GM23338 (cell line): ENCODE measurements at regions not wholly inside any gene's neighbourhood (a gene's known extent, or its start where the extent isn't known, plus 50 kb on each side); places are given as distances from the start of the nearest gene placed in this dataset.

Experiments
- ATAC-seq: fragments of 200-7000 bp; cut with Tn5 transposase; 3 replicates; pipeline ENCODE4 v1.9.1; 2020
- DNase-seq: peaks from one replicate; pipeline ENCODE4 v3.0.0-alpha.2; 2015; ENCODE audit warnings: low spot score
- H2AFZ ChIP-seq: fragments of 200-600 bp; sonication (generic); 2 replicates; pipeline ENCODE4 v1.8.0; 2016; ENCODE audit warnings: antibody characterized with exemption, mild to moderate bottlenecking, moderate library complexity
- H3F3A ChIP-seq: fragments of 200-600 bp; sonication (generic); replicated peaks from 2 replicates; pipeline ENCODE4 v1.8.0; 2017; ENCODE audit warnings: antibody characterized with exemption, mixed run types, low read depth
- H3K27ac ChIP-seq: fragments of 200-600 bp; sonication (generic); 2 replicates; pipeline ENCODE4 v1.6.1; 2016; ENCODE audit warnings: low read depth
- H3K27me3 ChIP-seq: fragments of 200-600 bp; sonication (generic); 2 replicates; pipeline ENCODE4 v1.8.0; 2016; ENCODE audit warnings: mild to moderate bottlenecking, mixed run types, moderate library complexity; ENCODE audit not compliant: insufficient read depth
- H3K36me3 ChIP-seq: fragments of 200-600 bp; sonication (generic); 2 replicates; pipeline ENCODE4 v1.8.0; 2016; ENCODE audit warnings: mild to moderate bottlenecking; ENCODE audit not compliant: insufficient read depth
- H3K4me1 ChIP-seq: fragments of 200-600 bp; sonication (generic); 2 replicates; pipeline ENCODE4 v1.8.0; 2016; ENCODE audit warnings: mild to moderate bottlenecking, moderate library complexity; ENCODE audit not compliant: insufficient read depth
- H3K4me2 ChIP-seq: fragments of 200-600 bp; sonication (generic); 2 replicates; pipeline ENCODE4 v1.7.1; 2017; ENCODE audit warnings: mixed run types
- H3K4me3 ChIP-seq: fragments of 200-600 bp; sonication (generic); 2 replicates; pipeline ENCODE4 v1.6.1; 2016; ENCODE audit warnings: mixed run types
- H3K79me2 ChIP-seq: fragments of 200-600 bp; sonication (generic); replicated peaks from 2 replicates; pipeline ENCODE4 v1.8.0; 2017; ENCODE audit warnings: mild to moderate bottlenecking; ENCODE audit not compliant: insufficient read depth
- H3K9me2 ChIP-seq: fragments of 200-600 bp; sonication (generic); 2 replicates; pipeline ENCODE4 v1.8.0; 2017; ENCODE audit not compliant: insufficient read depth
- H4K20me1 ChIP-seq: fragments of 200-600 bp; sonication (generic); replicated peaks from 2 replicates; pipeline ENCODE4 v1.8.0; 2017; ENCODE audit warnings: mild to moderate bottlenecking; ENCODE audit not compliant: insufficient read depth
- H3K27ac Mint-ChIP-seq: 2 replicates; pipeline ENCODE4 v1.8.0; 2020; ENCODE audit warnings: inconsistent platforms, mild to moderate bottlenecking, moderate library complexity, mixed read lengths
- H3K27me3 Mint-ChIP-seq: 3 replicates; pipeline ENCODE4 v1.8.0; 2022; ENCODE audit warnings: low read depth, mild to moderate bottlenecking, moderate library complexity, mixed read lengths, inconsistent platforms; ENCODE audit not compliant: insufficient read depth, poor library complexity
- H3K36me3 Mint-ChIP-seq: 3 replicates; pipeline ENCODE4 v1.8.0; 2021; ENCODE audit warnings: low read depth, mild to moderate bottlenecking, inconsistent platforms, moderate library complexity, mixed read lengths
- H3K4me1 Mint-ChIP-seq: 3 replicates; pipeline ENCODE4 v1.8.0; 2020; ENCODE audit warnings: mild to moderate bottlenecking, inconsistent platforms, mixed read lengths
- H3K4me3 Mint-ChIP-seq: 3 replicates; pipeline ENCODE4 v1.8.0; 2021; ENCODE audit warnings: moderate library complexity, mild to moderate bottlenecking, inconsistent platforms, mixed read lengths
- H3K9me3 Mint-ChIP-seq: 3 replicates; pipeline ENCODE4 v1.8.0; 2020; ENCODE audit warnings: moderate library complexity, mild to moderate bottlenecking, inconsistent platforms, mixed read lengths
- CREB1 ChIP-seq: fragments of 250-450 bp; sonication (Bioruptor Pico); IDR thresholded peaks from 2 replicates; pipeline ENCODE4 v1.5.0; 2020; ENCODE audit warnings: low read depth, mild to moderate bottlenecking, moderate library complexity
- JUNB ChIP-seq: IDR thresholded peaks from one replicate; pipeline ENCODE4 v1.6.1; 2016; ENCODE audit warnings: antibody characterized with exemption; ENCODE audit not compliant: unreplicated experiment
- NANOG ChIP-seq: IDR thresholded peaks from 2 replicates; pipeline ENCODE4 v1.6.1; 2016; ENCODE audit warnings: antibody characterized with exemption, borderline replicate concordance
- TF ChIP-seq, protein P1 (sequence below), 2 experiments: fragments of 200-600 bp in 1 of 2; sonication (generic) in 1 of 2; conservative IDR thresholded peaks; 2 replicates each; pipeline versions ENCODE4 v1.5.1 to v1.6.1; 2016 to 2017; ENCODE audit warnings: antibody characterized with exemption in 2 of 2, low read depth in 2 of 2, mild to moderate bottlenecking in 2 of 2, moderate library complexity in 1 of 2
- TF ChIP-seq, protein P2 (sequence below): IDR thresholded peaks from 2 replicates; pipeline ENCODE4 v1.6.1; 2016; ENCODE audit warnings: antibody characterized with exemption

DNA sequence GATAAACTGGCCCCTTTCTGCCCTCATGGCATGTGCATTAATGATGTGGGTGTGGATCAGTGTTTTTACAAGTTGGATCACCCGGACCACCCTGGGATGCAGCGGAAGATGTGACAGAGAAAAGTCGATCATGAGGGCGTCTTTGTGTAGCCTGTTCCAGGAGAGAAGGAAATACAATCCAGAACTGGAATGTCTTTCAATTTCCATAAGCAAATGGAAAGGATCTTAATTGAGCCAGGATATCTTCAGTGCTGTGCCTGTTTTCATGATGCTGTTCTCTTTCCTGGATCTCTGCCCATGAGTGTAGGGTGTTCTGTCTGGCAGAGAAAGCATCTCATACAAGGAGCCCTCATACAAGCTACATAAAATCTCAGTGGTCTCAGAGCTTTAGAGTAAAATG lies 481.4 kb downstream of the XYLT1 start:
- H3K79me2 ChIP-seq, result no peaks in the 10 kb centered on the region
- H3K4me1 ChIP-seq, result no peaks in the 10 kb centered on the region
- TF ChIP-seq, protein P1, sequence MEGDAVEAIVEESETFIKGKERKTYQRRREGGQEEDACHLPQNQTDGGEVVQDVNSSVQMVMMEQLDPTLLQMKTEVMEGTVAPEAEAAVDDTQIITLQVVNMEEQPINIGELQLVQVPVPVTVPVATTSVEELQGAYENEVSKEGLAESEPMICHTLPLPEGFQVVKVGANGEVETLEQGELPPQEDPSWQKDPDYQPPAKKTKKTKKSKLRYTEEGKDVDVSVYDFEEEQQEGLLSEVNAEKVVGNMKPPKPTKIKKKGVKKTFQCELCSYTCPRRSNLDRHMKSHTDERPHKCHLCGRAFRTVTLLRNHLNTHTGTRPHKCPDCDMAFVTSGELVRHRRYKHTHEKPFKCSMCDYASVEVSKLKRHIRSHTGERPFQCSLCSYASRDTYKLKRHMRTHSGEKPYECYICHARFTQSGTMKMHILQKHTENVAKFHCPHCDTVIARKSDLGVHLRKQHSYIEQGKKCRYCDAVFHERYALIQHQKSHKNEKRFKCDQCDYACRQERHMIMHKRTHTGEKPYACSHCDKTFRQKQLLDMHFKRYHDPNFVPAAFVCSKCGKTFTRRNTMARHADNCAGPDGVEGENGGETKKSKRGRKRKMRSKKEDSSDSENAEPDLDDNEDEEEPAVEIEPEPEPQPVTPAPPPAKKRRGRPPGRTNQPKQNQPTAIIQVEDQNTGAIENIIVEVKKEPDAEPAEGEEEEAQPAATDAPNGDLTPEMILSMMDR (conservative IDR thresholded peaks at IDR 0.05; ENCODE audit: low read depth in 2 of 2), result no peak
- no peak for TF ChIP-seq CREB1
- no peak for TF ChIP-seq JUNB
- no peak overlapping the region for H3K27ac ChIP-seq
- peaks cover 2% of the 10 kb centered on the region for H3K27me3 Mint-ChIP-seq
- no peaks in the 10 kb centered on the region for H3K36me3 Mint-ChIP-seq
- no peak for ATAC-seq
- peak overlapping the region; percentile 76; the same call in 1 of the 2 replicates for H2AFZ ChIP-seq
- DNase-seq, result no peak
- no peaks in the 10 kb centered on the region for H4K20me1 ChIP-seq
- H3K27ac Mint-ChIP-seq, result no peak overlapping the region
- H3K4me3 Mint-ChIP-seq, result no peak overlapping the region
- no peak overlapping the region for H3K4me2 ChIP-seq
- peaks cover 4% of the 10 kb centered on the region; the same call in 1 of the 3 replicates for H3K4me1 Mint-ChIP-seq
- no peaks in the 10 kb centered on the region for H3K27me3 ChIP-seq
- no peak overlapping the region for H3K4me3 ChIP-seq
- no peaks in the 10 kb centered on the region for H3K36me3 ChIP-seq
- no peaks in the 10 kb centered on the region for H3K9me2 ChIP-seq
- H3K9me3 Mint-ChIP-seq, result no peaks in the 10 kb centered on the region; the same call in 2 of the 3 replicates
- H3F3A ChIP-seq, result no peaks in the 10 kb centered on the region

GRCh38 chr16:16991711-16992110 lies 479.0 kb downstream of the XYLT1 start:
- no peak overlapping the region for H3K4me3 Mint-ChIP-seq
- no peaks in the 10 kb centered on the region for H3K9me2 ChIP-seq
- H2AFZ ChIP-seq, result 0 out of 2 replicates have a peak overlapping the region, but pooled peaks have one; percentile 23
- no peaks in the 10 kb centered on the region for H3K36me3 ChIP-seq
- H3K4me2 ChIP-seq, result no peak overlapping the region
- H3K4me1 Mint-ChIP-seq, result peaks cover 4% of the 10 kb centered on the region; the same call in 1 of the 3 replicates
- H3K4me3 ChIP-seq, result no peak overlapping the region
- TF ChIP-seq, protein P2, sequence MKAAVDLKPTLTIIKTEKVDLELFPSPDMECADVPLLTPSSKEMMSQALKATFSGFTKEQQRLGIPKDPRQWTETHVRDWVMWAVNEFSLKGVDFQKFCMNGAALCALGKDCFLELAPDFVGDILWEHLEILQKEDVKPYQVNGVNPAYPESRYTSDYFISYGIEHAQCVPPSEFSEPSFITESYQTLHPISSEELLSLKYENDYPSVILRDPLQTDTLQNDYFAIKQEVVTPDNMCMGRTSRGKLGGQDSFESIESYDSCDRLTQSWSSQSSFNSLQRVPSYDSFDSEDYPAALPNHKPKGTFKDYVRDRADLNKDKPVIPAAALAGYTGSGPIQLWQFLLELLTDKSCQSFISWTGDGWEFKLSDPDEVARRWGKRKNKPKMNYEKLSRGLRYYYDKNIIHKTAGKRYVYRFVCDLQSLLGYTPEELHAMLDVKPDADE, result no peak
- TF ChIP-seq CREB1 (no peak), NANOG (no peak)
- TF ChIP-seq, protein P1 (conservative IDR thresholded peaks at IDR 0.05; ENCODE audit: low read depth in 2 of 2), result peak; percentile 39 to 41; a peak in 3 of 4 replicates
- no peaks in the 10 kb centered on the region for H3F3A ChIP-seq
- no peaks in the 10 kb centered on the region for H3K27me3 ChIP-seq
- ATAC-seq, result no peak
- no peak overlapping the region for H3K27ac ChIP-seq
- no peaks in the 10 kb centered on the region for H3K4me1 ChIP-seq
- H3K9me3 Mint-ChIP-seq, result no peaks in the 10 kb centered on the region
- no peaks in the 10 kb centered on the region for H3K79me2 ChIP-seq
- peaks cover 2% of the 10 kb centered on the region for H3K27me3 Mint-ChIP-seq
- H3K27ac Mint-ChIP-seq, result no peak overlapping the region
- H3K36me3 Mint-ChIP-seq, result no peaks in the 10 kb centered on the region
- peak; percentile 33 for DNase-seq
- no peaks in the 10 kb centered on the region for H4K20me1 ChIP-seq
